LNCaP clone FGC (cell line): ENCODE measurements at regions not wholly inside any gene's neighbourhood (a gene's known extent, or its start where the extent isn't known, plus 50 kb on each side); places are given as distances from the start of the nearest gene placed in this dataset.
"Not testable (repeated sequence)": the region's sequence is repeated elsewhere in the genome, so short reads cannot be mapped to it uniquely, and the experiment has no call there.

ENCODE experiments used
- DNase-seq: peaks from one replicate; pipeline ENCODE4 v3.0.0-alpha.2; 2011; ENCODE audit warnings: low read depth
- H3K4me3 ChIP-seq: 2 replicates; pipeline ENCODE4 v1.5.1; 2011; ENCODE audit warnings: mild to moderate bottlenecking, low read depth, low read length, control low read depth
- TF ChIP-seq, protein P1 (sequence below): IDR thresholded peaks from 2 replicates; pipeline ENCODE4 v1.5.1; 2012; ENCODE audit warnings: mild to moderate bottlenecking; ENCODE audit not compliant: control insufficient read depth, insufficient read depth; ENCODE audit errors: extremely low read depth

DNA sequence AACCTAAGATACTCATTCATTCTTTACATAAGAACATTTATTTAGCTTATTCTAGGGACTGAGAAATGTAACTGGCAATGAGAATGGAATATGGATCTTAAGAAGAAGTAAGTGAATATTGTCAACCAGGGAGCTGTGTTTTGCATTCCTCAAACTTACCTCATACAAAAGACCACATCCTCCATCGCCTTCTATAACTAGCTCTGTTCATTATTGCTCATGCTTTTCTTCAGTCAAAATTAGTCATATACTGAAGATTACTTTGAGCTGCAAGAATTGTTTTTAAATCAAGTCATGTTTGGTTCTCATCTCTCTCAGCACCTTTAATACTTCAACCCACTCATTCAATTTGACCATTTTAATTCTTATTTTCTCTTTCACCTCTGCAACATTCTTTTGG is 140.3 kb upstream of the RASA1 start:
- no peak for DNase-seq
- TF ChIP-seq, protein P1, sequence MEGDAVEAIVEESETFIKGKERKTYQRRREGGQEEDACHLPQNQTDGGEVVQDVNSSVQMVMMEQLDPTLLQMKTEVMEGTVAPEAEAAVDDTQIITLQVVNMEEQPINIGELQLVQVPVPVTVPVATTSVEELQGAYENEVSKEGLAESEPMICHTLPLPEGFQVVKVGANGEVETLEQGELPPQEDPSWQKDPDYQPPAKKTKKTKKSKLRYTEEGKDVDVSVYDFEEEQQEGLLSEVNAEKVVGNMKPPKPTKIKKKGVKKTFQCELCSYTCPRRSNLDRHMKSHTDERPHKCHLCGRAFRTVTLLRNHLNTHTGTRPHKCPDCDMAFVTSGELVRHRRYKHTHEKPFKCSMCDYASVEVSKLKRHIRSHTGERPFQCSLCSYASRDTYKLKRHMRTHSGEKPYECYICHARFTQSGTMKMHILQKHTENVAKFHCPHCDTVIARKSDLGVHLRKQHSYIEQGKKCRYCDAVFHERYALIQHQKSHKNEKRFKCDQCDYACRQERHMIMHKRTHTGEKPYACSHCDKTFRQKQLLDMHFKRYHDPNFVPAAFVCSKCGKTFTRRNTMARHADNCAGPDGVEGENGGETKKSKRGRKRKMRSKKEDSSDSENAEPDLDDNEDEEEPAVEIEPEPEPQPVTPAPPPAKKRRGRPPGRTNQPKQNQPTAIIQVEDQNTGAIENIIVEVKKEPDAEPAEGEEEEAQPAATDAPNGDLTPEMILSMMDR, result no peak
- H3K4me3 ChIP-seq, result no peak overlapping the region

DNA sequence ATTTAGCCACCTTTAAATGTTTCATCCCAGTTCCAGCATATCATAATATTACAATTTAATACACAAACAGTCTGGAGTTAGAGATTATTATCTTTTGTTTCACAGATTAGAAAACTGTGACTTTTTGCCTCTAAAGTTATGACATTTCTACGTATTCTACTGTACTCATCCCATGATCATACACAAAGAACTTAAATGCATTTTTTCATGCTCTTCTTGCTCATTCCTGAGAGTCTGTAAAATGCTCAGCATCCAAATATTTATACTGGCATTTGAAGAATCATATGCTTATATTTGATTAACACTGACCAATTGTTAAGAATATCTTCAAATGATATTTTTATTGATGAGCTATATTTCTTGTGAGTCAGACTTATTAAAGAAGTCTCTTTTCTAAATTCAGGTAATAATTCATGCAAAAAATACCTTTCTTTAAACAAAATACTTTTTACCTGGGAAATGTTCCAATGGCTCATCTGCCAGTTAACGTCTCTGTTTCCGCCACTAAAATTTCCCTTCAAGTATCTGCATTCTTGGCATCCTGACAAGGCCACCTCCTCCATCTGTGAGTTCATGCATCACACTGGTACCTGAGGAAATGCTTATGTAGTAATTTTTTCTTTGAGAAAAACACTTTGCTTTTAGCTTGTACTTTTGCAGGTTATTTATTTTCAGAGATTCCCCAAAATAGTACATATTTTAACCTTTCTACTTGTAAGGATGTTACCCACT is 139.6 kb upstream of the RASA1 start:
- H3K4me3 ChIP-seq, result no peak overlapping the region
- TF ChIP-seq, protein P1, result no peak
- DNase-seq, result no peak

DNA sequence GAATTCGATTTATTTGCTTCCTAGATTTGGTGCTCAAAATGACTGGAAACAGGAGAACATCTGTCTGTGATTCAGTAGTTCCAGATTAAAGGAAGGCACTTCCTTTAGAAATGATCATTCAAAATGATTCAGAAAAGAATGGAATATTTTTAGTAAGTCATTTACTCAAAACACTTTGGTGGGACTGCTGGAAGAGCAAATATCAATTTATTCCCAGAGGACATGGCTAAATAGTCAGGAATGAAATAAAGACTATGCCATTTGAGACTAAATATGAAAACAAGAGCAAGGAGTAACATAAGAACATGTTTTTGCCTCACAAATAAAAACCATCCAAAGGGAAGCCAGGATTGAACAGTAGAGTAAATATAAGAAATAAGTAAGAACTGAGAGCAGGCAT is 138.6 kb upstream of the RASA1 start:
- TF ChIP-seq, protein P1, result no peak
- no peak for DNase-seq
- no peak overlapping the region for H3K4me3 ChIP-seq

- no peak for DNase-seq
- TF ChIP-seq, protein P1, result no peak
- no peak overlapping the region for H3K4me3 ChIP-seq
Measured at GRCh38 chr5:87132696-87133095, 135.0 kb upstream of the RASA1 start.

GRCh38 chr5:87134513-87134912 is 133.2 kb upstream of the RASA1 start:
- not testable (repeated sequence) for DNase-seq, H3K4me3 ChIP-seq

DNA sequence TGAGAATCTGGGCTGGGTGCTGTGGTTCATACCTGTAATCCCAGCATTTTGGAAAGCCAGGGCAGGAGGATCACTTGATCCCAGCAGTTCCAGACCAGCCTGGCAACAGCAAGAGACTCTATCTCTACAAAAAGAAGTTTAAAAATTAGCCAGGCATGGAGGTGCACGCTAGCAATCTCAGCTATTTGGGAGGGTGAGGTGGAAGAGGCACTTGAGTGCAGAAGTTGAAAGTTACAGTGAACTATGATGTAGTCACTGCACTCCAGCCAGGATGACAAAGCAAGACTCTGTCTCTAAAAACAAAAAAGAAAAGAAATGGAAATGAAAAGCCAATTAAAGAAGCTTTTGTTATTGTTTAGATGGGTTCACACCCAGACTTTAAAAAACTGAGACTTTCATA is 131.6 kb upstream of the RASA1 start:
- DNase-seq, result no peak
- no peak overlapping the region for H3K4me3 ChIP-seq
- TF ChIP-seq, protein P1, result no peak

DNA sequence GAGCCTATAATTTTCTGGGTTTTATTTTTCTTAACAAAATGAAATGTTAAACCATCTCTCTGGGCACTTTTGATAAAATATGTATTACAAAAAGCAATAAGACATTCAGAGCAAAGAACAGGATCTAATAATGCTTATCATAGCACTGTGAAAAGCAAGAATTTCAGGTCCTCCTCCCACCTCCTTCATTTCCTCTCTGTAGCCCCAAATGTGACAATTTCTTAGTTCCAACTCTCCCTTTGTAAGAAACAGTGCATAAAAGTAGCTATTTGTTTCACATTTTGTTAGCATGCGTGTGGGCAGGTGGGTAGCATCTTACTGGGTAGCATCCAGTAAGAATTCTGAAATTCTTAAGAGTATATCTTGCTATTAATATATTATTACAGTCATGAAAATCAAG is 130.9 kb upstream of the RASA1 start:
- no peak overlapping the region for H3K4me3 ChIP-seq
- no peak for DNase-seq
- TF ChIP-seq, protein P1, result no peak
